Breast epithelium (tissue), 3 donors: ENCODE measurements at regions not wholly inside any gene's neighbourhood (a gene's known extent, or its start where the extent isn't known, plus 50 kb on each side); places are given as distances from the start of the nearest gene placed in this dataset.

Experiments used
- POLR2A ChIP-seq: fragments of 450-650 bp; IDR thresholded peaks from one replicate; pipeline ENCODE4 v1.6.1; 2016; ENCODE audit warnings: antibody characterized with exemption, mild to moderate bottlenecking, moderate library complexity
- POLR2AphosphoS5 ChIP-seq, 3 donors: sonication (generic); formaldehyde crosslinking; IDR thresholded peaks; one replicate each; pipeline ENCODE4 v1.6.1; 2017; ENCODE audit warnings: antibody characterized with exemption in 3 of 3
- TF ChIP-seq, protein P1 (sequence below), 3 donors: fragments of 450-650 bp; IDR thresholded peaks; one replicate each; pipeline ENCODE4 v1.5.1; 2016 to 2017; ENCODE audit warnings: antibody characterized with exemption in 3 of 3, mild to moderate bottlenecking in 3 of 3, moderate library complexity in 3 of 3

DNA sequence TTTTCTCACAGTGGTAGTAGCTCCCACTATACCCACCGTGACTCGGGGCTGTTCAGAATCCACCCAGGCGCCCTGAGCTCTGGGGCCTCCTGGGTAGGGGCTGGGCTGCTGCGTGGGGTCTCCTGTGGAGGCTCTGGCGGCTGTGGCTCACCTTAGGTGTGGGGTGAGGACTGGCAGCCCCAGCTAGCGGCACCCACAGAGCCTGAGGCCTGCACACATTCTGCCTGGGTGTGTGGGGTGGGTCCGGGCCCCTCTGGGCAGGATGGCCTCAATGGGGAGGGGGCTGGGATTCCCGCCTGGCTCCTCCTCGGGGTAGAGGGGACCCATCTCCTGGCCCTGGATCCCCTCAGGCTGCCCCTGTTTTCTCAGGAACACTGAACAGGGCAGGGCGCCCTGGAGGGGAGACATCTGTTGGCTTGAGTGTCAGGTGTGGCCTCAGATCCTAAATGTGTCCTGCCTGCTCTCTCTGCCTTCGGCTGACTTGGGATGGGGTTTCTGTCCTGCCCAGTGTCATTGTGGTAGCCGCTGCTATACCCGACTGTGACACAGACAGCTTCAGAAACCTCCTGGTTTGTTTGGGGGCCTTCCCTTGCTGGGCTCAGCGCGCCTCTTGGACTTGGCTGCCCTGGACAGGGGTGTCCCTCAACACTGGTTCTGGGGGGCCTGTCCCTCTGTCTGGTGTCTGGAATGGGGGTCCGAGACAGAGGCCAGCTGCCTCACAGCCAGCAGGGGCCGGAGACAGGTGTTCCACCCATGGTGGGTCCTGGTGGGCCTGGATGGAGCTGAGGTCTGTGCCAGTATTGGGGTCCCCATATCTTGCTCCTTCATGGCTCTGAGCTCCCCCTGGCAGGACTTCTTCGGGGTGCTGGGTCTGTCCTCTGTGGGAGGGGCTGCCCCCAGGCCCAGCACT, 354.9 kb downstream of the TMEM121 start:
- TF ChIP-seq POLR2A (no peak), POLR2AphosphoS5 (IDR thresholded peaks at IDR 0.05) (no peak)
- TF ChIP-seq, protein P1, sequence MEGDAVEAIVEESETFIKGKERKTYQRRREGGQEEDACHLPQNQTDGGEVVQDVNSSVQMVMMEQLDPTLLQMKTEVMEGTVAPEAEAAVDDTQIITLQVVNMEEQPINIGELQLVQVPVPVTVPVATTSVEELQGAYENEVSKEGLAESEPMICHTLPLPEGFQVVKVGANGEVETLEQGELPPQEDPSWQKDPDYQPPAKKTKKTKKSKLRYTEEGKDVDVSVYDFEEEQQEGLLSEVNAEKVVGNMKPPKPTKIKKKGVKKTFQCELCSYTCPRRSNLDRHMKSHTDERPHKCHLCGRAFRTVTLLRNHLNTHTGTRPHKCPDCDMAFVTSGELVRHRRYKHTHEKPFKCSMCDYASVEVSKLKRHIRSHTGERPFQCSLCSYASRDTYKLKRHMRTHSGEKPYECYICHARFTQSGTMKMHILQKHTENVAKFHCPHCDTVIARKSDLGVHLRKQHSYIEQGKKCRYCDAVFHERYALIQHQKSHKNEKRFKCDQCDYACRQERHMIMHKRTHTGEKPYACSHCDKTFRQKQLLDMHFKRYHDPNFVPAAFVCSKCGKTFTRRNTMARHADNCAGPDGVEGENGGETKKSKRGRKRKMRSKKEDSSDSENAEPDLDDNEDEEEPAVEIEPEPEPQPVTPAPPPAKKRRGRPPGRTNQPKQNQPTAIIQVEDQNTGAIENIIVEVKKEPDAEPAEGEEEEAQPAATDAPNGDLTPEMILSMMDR (IDR thresholded peaks at IDR 0.05), result no peak
